GM23338 (cell line): ENCODE measurements at regions not wholly inside any gene's neighbourhood (a gene's known extent, or its start where the extent isn't known, plus 50 kb on each side); places are given as distances from the start of the nearest gene placed in this dataset.

ENCODE experiments used
- ATAC-seq: fragments of 200-7000 bp; cut with Tn5 transposase; 3 replicates; pipeline ENCODE4 v1.9.1; 2020
- DNase-seq: peaks from one replicate; pipeline ENCODE4 v3.0.0-alpha.2; 2015; ENCODE audit warnings: low spot score
- H2AFZ ChIP-seq: fragments of 200-600 bp; sonication (generic); 2 replicates; pipeline ENCODE4 v1.8.0; 2016; ENCODE audit warnings: antibody characterized with exemption, mild to moderate bottlenecking, moderate library complexity
- H3F3A ChIP-seq: fragments of 200-600 bp; sonication (generic); replicated peaks from 2 replicates; pipeline ENCODE4 v1.8.0; 2017; ENCODE audit warnings: antibody characterized with exemption, mixed run types, low read depth
- H3K27ac ChIP-seq: fragments of 200-600 bp; sonication (generic); 2 replicates; pipeline ENCODE4 v1.6.1; 2016; ENCODE audit warnings: low read depth
- H3K27me3 ChIP-seq: fragments of 200-600 bp; sonication (generic); 2 replicates; pipeline ENCODE4 v1.8.0; 2016; ENCODE audit warnings: mild to moderate bottlenecking, mixed run types, moderate library complexity; ENCODE audit not compliant: insufficient read depth
- H3K36me3 ChIP-seq: fragments of 200-600 bp; sonication (generic); 2 replicates; pipeline ENCODE4 v1.8.0; 2016; ENCODE audit warnings: mild to moderate bottlenecking; ENCODE audit not compliant: insufficient read depth
- H3K4me1 ChIP-seq: fragments of 200-600 bp; sonication (generic); 2 replicates; pipeline ENCODE4 v1.8.0; 2016; ENCODE audit warnings: mild to moderate bottlenecking, moderate library complexity; ENCODE audit not compliant: insufficient read depth
- H3K4me2 ChIP-seq: fragments of 200-600 bp; sonication (generic); 2 replicates; pipeline ENCODE4 v1.7.1; 2017; ENCODE audit warnings: mixed run types
- H3K4me3 ChIP-seq: fragments of 200-600 bp; sonication (generic); 2 replicates; pipeline ENCODE4 v1.6.1; 2016; ENCODE audit warnings: mixed run types
- H3K79me2 ChIP-seq: fragments of 200-600 bp; sonication (generic); replicated peaks from 2 replicates; pipeline ENCODE4 v1.8.0; 2017; ENCODE audit warnings: mild to moderate bottlenecking; ENCODE audit not compliant: insufficient read depth
- H3K9me2 ChIP-seq: fragments of 200-600 bp; sonication (generic); 2 replicates; pipeline ENCODE4 v1.8.0; 2017; ENCODE audit not compliant: insufficient read depth
- H4K20me1 ChIP-seq: fragments of 200-600 bp; sonication (generic); replicated peaks from 2 replicates; pipeline ENCODE4 v1.8.0; 2017; ENCODE audit warnings: mild to moderate bottlenecking; ENCODE audit not compliant: insufficient read depth
- H3K27ac Mint-ChIP-seq: 2 replicates; pipeline ENCODE4 v1.8.0; 2020; ENCODE audit warnings: inconsistent platforms, mild to moderate bottlenecking, moderate library complexity, mixed read lengths
- H3K27me3 Mint-ChIP-seq: 3 replicates; pipeline ENCODE4 v1.8.0; 2022; ENCODE audit warnings: low read depth, mild to moderate bottlenecking, moderate library complexity, mixed read lengths, inconsistent platforms; ENCODE audit not compliant: insufficient read depth, poor library complexity
- H3K36me3 Mint-ChIP-seq: 3 replicates; pipeline ENCODE4 v1.8.0; 2021; ENCODE audit warnings: low read depth, mild to moderate bottlenecking, inconsistent platforms, moderate library complexity, mixed read lengths
- H3K4me1 Mint-ChIP-seq: 3 replicates; pipeline ENCODE4 v1.8.0; 2020; ENCODE audit warnings: mild to moderate bottlenecking, inconsistent platforms, mixed read lengths
- H3K4me3 Mint-ChIP-seq: 3 replicates; pipeline ENCODE4 v1.8.0; 2021; ENCODE audit warnings: moderate library complexity, mild to moderate bottlenecking, inconsistent platforms, mixed read lengths
- H3K9me3 Mint-ChIP-seq: 3 replicates; pipeline ENCODE4 v1.8.0; 2020; ENCODE audit warnings: moderate library complexity, mild to moderate bottlenecking, inconsistent platforms, mixed read lengths
- CREB1 ChIP-seq: fragments of 250-450 bp; sonication (Bioruptor Pico); IDR thresholded peaks from 2 replicates; pipeline ENCODE4 v1.5.0; 2020; ENCODE audit warnings: low read depth, mild to moderate bottlenecking, moderate library complexity
- EZH2 ChIP-seq: fragments of 200-600 bp; sonication (generic); IDR thresholded peaks from one replicate; pipeline ENCODE4 v1.8.0; 2017; ENCODE audit warnings: antibody characterized with exemption, mild to moderate bottlenecking, low read depth; ENCODE audit not compliant: unreplicated experiment
- EZH2phosphoT487 ChIP-seq: fragments of 200-600 bp; sonication (generic); IDR thresholded peaks from one replicate; pipeline ENCODE4 v1.8.1; 2018; ENCODE audit warnings: antibody characterized with exemption; ENCODE audit not compliant: unreplicated experiment
- STAT1 ChIP-seq: IDR thresholded peaks from one replicate; pipeline ENCODE4 v1.6.1; 2016; ENCODE audit warnings: antibody characterized with exemption; ENCODE audit not compliant: unreplicated experiment
- ZNF114 ChIP-seq: fragments of 250-450 bp; sonication (Bioruptor Pico); IDR thresholded peaks from 2 replicates; pipeline ENCODE4 v1.5.0; 2020; ENCODE audit warnings: mild to moderate bottlenecking, moderate library complexity
- ZNF331 ChIP-seq: fragments of 250-450 bp; sonication (Bioruptor Pico); IDR thresholded peaks from 2 replicates; pipeline ENCODE4 v1.5.0; 2020; ENCODE audit warnings: low read depth, mild to moderate bottlenecking, moderate library complexity
- TF ChIP-seq, protein P1 (sequence below), 2 experiments: fragments of 200-600 bp in 1 of 2; sonication (generic) in 1 of 2; conservative IDR thresholded peaks; 2 replicates each; pipeline versions ENCODE4 v1.5.1 to v1.6.1; 2016 to 2017; ENCODE audit warnings: antibody characterized with exemption in 2 of 2, low read depth in 2 of 2, mild to moderate bottlenecking in 2 of 2, moderate library complexity in 1 of 2
- TF ChIP-seq, protein P2 (sequence below): fragments of 250-450 bp; sonication (Bioruptor Pico); IDR thresholded peaks from 2 replicates; pipeline ENCODE4 v1.5.0; 2020; ENCODE audit warnings: mild to moderate bottlenecking, moderate library complexity
- TF ChIP-seq, protein P3 (sequence below): IDR thresholded peaks from one replicate; pipeline ENCODE4 v1.6.1; 2018; ENCODE audit warnings: antibody characterized with exemption; ENCODE audit not compliant: unreplicated experiment

DNA sequence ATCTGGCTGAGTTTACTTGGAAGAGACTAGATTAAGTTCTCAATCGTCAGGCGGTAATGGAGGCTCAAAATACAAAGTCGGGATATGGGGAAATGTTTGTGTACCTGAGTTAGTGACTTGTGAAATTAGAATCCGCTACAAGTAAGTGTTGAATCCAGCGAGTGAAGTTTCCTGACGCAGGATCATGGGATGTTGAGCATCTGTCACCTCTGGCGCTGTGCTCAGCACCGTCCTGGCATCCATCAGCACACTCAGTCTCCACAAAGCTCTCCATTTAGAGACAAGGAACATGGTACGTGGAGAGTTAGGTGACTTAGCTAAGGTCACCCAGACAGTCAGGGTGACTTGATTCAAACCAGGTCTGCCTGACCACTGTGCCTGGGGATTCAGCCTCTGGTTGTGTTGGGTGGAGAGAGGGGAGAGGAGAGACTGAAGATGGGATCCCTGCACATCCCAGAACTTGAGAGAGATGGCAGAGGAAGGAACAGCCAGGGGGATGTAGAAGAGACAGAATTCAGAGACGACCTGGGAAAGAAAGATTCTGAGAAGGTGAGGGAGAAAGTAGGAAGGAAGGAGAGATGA, 251.2 kb downstream of the ACKR3 start:
- Mint-ChIP-seq H3K27ac (no peak overlapping the region), H3K27me3 (peaks cover 8% of the 10 kb centered on the region), H3K4me3 (no peak overlapping the region), H3K9me3 (peaks cover 6% of the 10 kb centered on the region), H3K36me3 (no peaks in the 10 kb centered on the region; the same call in 2 of the 3 replicates), H3K4me1 (peaks cover 29% of the 10 kb centered on the region)
- H3F3A ChIP-seq = no peaks in the 10 kb centered on the region
- no peak for ATAC-seq
- H3K4me1 ChIP-seq = peaks cover 28% of the 10 kb centered on the region
- no peaks in the 10 kb centered on the region for H3K79me2 ChIP-seq
- peaks cover 6% of the 10 kb centered on the region; the same call in 1 of the 2 replicates for H3K9me2 ChIP-seq
- no peak overlapping the region for H2AFZ ChIP-seq
- no peak for DNase-seq
- H3K4me3 ChIP-seq = no peak overlapping the region
- H3K27ac ChIP-seq = no peak overlapping the region
- TF ChIP-seq, protein P1, sequence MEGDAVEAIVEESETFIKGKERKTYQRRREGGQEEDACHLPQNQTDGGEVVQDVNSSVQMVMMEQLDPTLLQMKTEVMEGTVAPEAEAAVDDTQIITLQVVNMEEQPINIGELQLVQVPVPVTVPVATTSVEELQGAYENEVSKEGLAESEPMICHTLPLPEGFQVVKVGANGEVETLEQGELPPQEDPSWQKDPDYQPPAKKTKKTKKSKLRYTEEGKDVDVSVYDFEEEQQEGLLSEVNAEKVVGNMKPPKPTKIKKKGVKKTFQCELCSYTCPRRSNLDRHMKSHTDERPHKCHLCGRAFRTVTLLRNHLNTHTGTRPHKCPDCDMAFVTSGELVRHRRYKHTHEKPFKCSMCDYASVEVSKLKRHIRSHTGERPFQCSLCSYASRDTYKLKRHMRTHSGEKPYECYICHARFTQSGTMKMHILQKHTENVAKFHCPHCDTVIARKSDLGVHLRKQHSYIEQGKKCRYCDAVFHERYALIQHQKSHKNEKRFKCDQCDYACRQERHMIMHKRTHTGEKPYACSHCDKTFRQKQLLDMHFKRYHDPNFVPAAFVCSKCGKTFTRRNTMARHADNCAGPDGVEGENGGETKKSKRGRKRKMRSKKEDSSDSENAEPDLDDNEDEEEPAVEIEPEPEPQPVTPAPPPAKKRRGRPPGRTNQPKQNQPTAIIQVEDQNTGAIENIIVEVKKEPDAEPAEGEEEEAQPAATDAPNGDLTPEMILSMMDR (conservative IDR thresholded peaks at IDR 0.05; ENCODE audit: low read depth in 2 of 2) = no peak
- TF ChIP-seq EZH2phosphoT487 = no peak
- no peaks in the 10 kb centered on the region for H3K27me3 ChIP-seq
- no peak overlapping the region for H3K4me2 ChIP-seq
- H4K20me1 ChIP-seq = no peaks in the 10 kb centered on the region
- H3K36me3 ChIP-seq = no peaks in the 10 kb centered on the region

DNA sequence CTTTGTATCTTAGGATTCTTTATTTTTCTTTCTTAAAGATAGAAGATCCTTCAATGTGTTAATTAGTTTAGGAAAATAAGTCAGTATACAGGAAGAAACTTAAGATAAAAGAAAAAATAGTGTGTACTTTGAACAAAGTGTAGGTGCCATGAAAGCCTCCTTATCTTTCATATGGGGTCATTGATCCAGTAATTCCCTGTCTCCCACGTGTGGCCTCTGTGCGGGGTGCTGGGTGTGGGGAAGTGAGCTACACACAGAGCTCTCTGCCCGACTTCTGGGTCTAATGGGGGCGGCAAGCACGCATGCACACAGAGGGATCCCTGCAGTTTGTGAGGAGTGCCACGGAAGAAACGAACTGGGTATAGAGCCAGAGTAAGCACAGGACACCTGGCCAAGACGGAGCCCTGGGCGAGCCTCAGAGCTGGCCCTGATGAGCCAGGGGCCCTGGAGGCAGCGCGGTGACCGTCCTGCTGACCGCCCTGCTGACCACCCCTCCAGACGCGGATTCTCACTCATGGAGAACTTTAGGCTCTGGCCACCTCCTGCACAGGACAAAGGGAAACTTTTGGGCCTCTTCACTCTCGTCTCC, 253.5 kb downstream of the ACKR3 start:
- H2AFZ ChIP-seq = peak overlapping the region; percentile 49
- H3K4me3 Mint-ChIP-seq = no peak overlapping the region
- no peak overlapping the region for H3K4me2 ChIP-seq
- H3K9me3 Mint-ChIP-seq = peaks cover 6% of the 10 kb centered on the region
- H3K4me1 Mint-ChIP-seq = peaks cover 46% of the 10 kb centered on the region
- no peaks in the 10 kb centered on the region for H3K36me3 ChIP-seq
- ATAC-seq (peak; percentile 17; the same call in 2 of the 3 replicates), DNase-seq (no peak)
- H3K9me2 ChIP-seq = peaks cover 6% of the 10 kb centered on the region; the same call in 1 of the 2 replicates
- no peak overlapping the region; the same call in 1 of the 2 replicates for H3K27ac Mint-ChIP-seq
- no peaks in the 10 kb centered on the region for H3F3A ChIP-seq
- H3K36me3 Mint-ChIP-seq = no peaks in the 10 kb centered on the region; the same call in 1 of the 3 replicates
- no peak overlapping the region for H3K4me3 ChIP-seq
- no peaks in the 10 kb centered on the region for H4K20me1 ChIP-seq
- no peak overlapping the region for H3K27ac ChIP-seq
- no peaks in the 10 kb centered on the region for H3K79me2 ChIP-seq
- H3K27me3 Mint-ChIP-seq = peaks cover 14% of the 10 kb centered on the region
- peaks cover 47% of the 10 kb centered on the region for H3K4me1 ChIP-seq
- H3K27me3 ChIP-seq = no peaks in the 10 kb centered on the region
- no peak for TF ChIP-seq CREB1 (CRISPR knock-in tag)
- no peak for TF ChIP-seq EZH2
- TF ChIP-seq, protein P2, sequence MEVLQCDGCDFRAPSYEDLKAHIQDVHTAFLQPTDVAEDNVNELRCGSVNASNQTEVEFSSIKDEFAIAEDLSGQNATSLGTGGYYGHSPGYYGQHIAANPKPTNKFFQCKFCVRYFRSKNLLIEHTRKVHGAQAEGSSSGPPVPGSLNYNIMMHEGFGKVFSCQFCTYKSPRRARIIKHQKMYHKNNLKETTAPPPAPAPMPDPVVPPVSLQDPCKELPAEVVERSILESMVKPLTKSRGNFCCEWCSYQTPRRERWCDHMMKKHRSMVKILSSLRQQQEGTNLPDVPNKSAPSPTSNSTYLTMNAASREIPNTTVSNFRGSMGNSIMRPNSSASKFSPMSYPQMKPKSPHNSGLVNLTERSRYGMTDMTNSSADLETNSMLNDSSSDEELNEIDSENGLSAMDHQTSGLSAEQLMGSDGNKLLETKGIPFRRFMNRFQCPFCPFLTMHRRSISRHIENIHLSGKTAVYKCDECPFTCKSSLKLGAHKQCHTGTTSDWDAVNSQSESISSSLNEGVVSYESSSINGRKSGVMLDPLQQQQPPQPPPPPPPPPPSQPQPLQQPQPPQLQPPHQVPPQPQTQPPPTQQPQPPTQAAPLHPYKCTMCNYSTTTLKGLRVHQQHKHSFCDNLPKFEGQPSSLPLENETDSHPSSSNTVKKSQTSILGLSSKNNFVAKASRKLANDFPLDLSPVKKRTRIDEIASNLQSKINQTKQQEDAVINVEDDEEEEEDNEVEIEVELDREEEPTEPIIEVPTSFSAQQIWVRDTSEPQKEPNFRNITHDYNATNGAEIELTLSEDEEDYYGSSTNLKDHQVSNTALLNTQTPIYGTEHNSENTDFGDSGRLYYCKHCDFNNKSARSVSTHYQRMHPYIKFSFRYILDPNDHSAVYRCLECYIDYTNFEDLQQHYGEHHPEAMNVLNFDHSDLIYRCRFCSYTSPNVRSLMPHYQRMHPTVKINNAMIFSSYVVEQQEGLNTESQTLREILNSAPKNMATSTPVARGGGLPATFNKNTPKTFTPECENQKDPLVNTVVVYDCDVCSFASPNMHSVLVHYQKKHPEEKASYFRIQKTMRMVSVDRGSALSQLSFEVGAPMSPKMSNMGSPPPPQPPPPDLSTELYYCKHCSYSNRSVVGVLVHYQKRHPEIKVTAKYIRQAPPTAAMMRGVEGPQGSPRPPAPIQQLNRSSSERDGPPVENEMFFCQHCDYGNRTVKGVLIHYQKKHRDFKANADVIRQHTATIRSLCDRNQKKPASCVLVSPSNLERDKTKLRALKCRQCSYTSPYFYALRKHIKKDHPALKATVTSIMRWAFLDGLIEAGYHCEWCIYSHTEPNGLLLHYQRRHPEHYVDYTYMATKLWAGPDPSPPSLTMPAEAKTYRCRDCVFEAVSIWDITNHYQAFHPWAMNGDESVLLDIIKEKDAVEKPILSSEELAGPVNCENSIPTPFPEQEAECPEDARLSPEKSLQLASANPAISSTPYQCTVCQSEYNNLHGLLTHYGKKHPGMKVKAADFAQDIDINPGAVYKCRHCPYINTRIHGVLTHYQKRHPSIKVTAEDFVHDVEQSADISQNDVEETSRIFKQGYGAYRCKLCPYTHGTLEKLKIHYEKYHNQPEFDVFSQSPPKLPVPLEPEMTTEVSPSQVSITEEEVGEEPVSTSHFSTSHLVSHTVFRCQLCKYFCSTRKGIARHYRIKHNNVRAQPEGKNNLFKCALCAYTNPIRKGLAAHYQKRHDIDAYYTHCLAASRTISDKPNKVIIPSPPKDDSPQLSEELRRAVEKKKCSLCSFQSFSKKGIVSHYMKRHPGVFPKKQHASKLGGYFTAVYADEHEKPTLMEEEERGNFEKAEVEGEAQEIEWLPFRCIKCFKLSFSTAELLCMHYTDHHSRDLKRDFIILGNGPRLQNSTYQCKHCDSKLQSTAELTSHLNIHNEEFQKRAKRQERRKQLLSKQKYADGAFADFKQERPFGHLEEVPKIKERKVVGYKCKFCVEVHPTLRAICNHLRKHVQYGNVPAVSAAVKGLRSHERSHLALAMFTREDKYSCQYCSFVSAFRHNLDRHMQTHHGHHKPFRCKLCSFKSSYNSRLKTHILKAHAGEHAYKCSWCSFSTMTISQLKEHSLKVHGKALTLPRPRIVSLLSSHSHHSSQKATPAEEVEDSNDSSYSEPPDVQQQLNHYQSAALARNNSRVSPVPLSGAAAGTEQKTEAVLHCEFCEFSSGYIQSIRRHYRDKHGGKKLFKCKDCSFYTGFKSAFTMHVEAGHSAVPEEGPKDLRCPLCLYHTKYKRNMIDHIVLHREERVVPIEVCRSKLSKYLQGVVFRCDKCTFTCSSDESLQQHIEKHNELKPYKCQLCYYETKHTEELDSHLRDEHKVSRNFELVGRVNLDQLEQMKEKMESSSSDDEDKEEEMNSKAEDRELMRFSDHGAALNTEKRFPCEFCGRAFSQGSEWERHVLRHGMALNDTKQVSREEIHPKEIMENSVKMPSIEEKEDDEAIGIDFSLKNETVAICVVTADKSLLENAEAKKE = no peak
- no peak for TF ChIP-seq ZNF331 (CRISPR knock-in tag)
- no peak for TF ChIP-seq STAT1
- TF ChIP-seq, protein P3, sequence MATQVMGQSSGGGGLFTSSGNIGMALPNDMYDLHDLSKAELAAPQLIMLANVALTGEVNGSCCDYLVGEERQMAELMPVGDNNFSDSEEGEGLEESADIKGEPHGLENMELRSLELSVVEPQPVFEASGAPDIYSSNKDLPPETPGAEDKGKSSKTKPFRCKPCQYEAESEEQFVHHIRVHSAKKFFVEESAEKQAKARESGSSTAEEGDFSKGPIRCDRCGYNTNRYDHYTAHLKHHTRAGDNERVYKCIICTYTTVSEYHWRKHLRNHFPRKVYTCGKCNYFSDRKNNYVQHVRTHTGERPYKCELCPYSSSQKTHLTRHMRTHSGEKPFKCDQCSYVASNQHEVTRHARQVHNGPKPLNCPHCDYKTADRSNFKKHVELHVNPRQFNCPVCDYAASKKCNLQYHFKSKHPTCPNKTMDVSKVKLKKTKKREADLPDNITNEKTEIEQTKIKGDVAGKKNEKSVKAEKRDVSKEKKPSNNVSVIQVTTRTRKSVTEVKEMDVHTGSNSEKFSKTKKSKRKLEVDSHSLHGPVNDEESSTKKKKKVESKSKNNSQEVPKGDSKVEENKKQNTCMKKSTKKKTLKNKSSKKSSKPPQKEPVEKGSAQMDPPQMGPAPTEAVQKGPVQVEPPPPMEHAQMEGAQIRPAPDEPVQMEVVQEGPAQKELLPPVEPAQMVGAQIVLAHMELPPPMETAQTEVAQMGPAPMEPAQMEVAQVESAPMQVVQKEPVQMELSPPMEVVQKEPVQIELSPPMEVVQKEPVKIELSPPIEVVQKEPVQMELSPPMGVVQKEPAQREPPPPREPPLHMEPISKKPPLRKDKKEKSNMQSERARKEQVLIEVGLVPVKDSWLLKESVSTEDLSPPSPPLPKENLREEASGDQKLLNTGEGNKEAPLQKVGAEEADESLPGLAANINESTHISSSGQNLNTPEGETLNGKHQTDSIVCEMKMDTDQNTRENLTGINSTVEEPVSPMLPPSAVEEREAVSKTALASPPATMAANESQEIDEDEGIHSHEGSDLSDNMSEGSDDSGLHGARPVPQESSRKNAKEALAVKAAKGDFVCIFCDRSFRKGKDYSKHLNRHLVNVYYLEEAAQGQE = no peak
- TF ChIP-seq EZH2phosphoT487 = no peak
- TF ChIP-seq ZNF114 = no peak
